ENCODE measurements at regions not wholly inside any gene's neighbourhood (a gene's known extent, or its start where the extent isn't known, plus 50 kb on each side); places are given as distances from the start of the nearest gene placed in this dataset.

- H3K9me3 ChIP-seq (ENCODE audit: control insufficient read depth, insufficient read depth, low read depth, low read length): no peaks in the 10 kb centered on the region
- no peak overlapping the region for H3K4me3 ChIP-seq (ENCODE audit: low read depth, low read length)
- ChIA-PET POLR2A (no interaction called here), CTCF (no interaction called here)
- no peak overlapping the region for H3K27ac ChIP-seq (ENCODE audit: extremely low read depth, low read depth, low read length)
- H3K36me3 ChIP-seq (ENCODE audit: control insufficient read depth in 2 of 2, insufficient read depth in 1 of 2, low read length in 2 of 2): no peaks in the 10 kb centered on the region
- no peak for TF ChIP-seq EGR2 (tag by site-specific recombination; IDR thresholded peaks at IDR 0.05; ENCODE audit: low read depth)
- TF ChIP-seq ZNF501 (tag by site-specific recombination; IDR thresholded peaks at IDR 0.05): no peak
- no peak for TF ChIP-seq ZNF266 (tag by site-specific recombination; IDR thresholded peaks at IDR 0.05; ENCODE audit: low read depth)
- no peak for TF ChIP-seq ZNF48 (tag by site-specific recombination; IDR thresholded peaks at IDR 0.05)
- no peak for TF ChIP-seq ZBTB17 (tag by site-specific recombination; IDR thresholded peaks at IDR 0.05)
- no peak for TF ChIP-seq ZNF449 (tag by site-specific recombination; IDR thresholded peaks at IDR 0.05)
- TF ChIP-seq PRDM2 (tag by site-specific recombination; IDR thresholded peaks at IDR 0.05; ENCODE audit: borderline replicate concordance): no peak
- no peak for TF ChIP-seq ZNF561 (tag by site-specific recombination; IDR thresholded peaks at IDR 0.05; ENCODE audit: borderline replicate concordance)
- TF ChIP-seq ATF2 (tag by site-specific recombination; IDR thresholded peaks at IDR 0.05; ENCODE audit: low read depth): no peak
- TF ChIP-seq ZNF324 (tag by site-specific recombination; IDR thresholded peaks at IDR 0.05): no peak
- TF ChIP-seq ZNF677 (tag by site-specific recombination; IDR thresholded peaks at IDR 0.05): no peak
- TF ChIP-seq ZNF544 (tag by site-specific recombination; IDR thresholded peaks at IDR 0.05): no peak
- no peak for TF ChIP-seq PRDM10 (tag by site-specific recombination; IDR thresholded peaks at IDR 0.05)
- TF ChIP-seq ZNF211 (tag by site-specific recombination; IDR thresholded peaks at IDR 0.05; ENCODE audit: low read depth): no peak
- no peak for TF ChIP-seq PATZ1 (tag by site-specific recombination; IDR thresholded peaks at IDR 0.05)
- TF ChIP-seq ZNF18 (tag by site-specific recombination; IDR thresholded peaks at IDR 0.05): no peak
- no peak for TF ChIP-seq ZNF529 (tag by site-specific recombination; IDR thresholded peaks at IDR 0.05; ENCODE audit: insufficient replicate concordance)
- no peaks in the 10 kb centered on the region for H3K4me1 ChIP-seq (ENCODE audit: control insufficient read depth, insufficient read depth, low read length)
Measured at GRCh38 chr3:45309876-45310275, 78.5 kb upstream of the LARS2 start.
